ENCODE measurements at regions not wholly inside any gene's neighbourhood (a gene's known extent, or its start where the extent isn't known, plus 50 kb on each side); places are given as distances from the start of the nearest gene placed in this dataset.

DNA sequence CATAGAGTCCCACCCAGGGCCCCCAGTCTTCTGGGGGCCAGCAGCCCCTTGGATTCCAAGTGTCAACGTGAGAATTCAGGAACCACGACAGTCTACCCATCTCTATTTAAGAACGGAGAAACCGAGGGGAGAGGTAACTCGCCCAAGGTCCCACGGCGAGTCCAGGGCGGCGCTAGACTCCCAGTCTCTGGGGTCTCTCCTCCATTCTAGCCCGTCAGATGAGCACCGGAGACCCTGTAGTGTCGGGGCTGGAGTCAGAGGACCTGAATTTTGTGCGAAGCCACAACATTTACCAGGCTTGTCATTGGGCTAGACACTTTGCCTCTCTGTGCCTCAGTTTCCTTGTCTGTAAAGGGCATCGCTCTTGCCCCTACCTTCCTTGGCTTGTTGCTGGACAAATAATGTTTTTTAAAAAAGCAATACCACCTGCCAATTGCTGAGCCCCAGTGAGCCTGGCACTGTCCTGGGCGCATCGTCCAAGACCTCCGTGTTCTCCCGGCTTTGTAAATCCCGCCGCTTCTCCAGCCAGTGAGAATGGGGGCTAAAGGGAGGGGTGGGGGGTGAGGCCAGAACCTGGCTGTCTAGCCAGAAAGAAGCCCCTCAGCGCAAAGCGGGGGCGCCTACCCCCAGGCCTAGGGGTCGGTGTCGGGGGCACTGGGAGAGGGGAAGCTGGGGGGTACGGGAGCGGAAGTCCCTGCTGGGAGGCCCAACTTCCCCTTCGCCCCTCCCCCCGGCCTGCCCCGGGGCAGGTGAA, 91.7 kb downstream of the NCR2 start:
- Histone ChIP-seq H3K36me3 (no peaks in the 10 kb centered on the region), H3K27me3 (peaks cover 58 to 74% (median 65%) of the 10 kb centered on the region in 11 experiments), H3K27ac (no peak overlapping the region), H3K4me2 (peak overlapping the region; percentile 85 to 98 (median 94)), H3K4me3 (peak overlapping the region; percentile 45 to 71 (median 56); a peak in 19 of 20 replicates), H3K9ac (peak overlapping the region in 2 of 11 experiments; percentile 62 to 65; a peak in 3 of 22 replicates), H3K9me3 (replicated peaks in 1 of 11) (no peaks in the 10 kb centered on the region), H3K4me1 (peaks cover 49 to 73% (median 61%) of the 10 kb centered on the region in 10 experiments), H4K20me1 (peaks cover 0 to 29% (median 0%) of the 10 kb centered on the region in 11 experiments; a peak in 8 of 22 replicates)
- no peak for TF ChIP-seq Cebpa-rat (IDR thresholded peaks at IDR 0.05)

DNA sequence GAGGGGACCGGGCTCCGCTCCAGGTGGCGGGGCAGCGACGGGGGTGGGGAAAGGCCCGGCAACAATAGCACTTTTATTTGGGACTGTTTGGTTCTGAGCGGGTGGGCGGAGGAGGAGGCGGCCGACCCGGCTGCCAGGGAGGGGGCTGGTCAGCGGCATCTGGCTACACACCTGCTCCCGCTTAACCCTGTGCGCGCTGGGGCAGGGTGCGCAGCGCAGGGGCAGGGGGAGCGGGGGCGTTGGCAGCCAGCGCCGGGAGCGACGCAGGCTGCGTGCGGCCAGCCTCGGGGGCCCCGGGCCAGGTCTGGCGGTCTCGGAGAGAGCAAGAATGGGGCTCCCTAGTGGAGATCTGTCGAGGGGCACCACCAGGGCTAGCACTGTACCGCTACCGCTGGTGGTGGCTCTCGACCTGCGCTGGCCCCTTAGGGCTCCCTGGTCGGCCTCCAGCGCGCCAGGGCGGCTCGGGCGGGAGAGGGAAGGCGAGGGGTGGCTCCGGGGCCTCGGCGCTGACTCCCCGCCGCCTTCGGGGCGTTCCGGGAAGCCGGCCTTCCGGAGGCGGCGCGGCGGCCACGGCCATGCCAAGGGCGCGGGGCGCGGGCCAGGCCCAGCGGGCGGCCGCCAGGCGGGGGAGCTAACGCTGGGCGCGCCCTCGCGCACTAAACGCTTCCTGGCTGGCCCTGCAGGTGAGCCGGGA, 92.4 kb downstream of the NCR2 start:
- TF ChIP-seq Cebpa-rat (IDR thresholded peaks at IDR 0.05): no peak
- Histone ChIP-seq H3K4me1 (peaks cover 49 to 77% (median 61%) of the 10 kb centered on the region in 10 experiments), H3K36me3 (no peaks in the 10 kb centered on the region), H4K20me1 (peaks cover 0 to 29% (median 0%) of the 10 kb centered on the region in 11 experiments; a peak in 8 of 22 replicates), H3K9me3 (replicated peaks in 1 of 11) (no peaks in the 10 kb centered on the region), H3K9ac (peak overlapping the region; percentile 11 to 70 (median 54); a peak in 20 of 22 replicates), H3K4me2 (peak overlapping the region; percentile 85 to 98 (median 94)), H3K27me3 (peaks cover 58 to 74% (median 65%) of the 10 kb centered on the region in 11 experiments), H3K27ac (peak overlapping the region in 3 of 11 experiments; percentile 51 to 56 (median 53); a peak in 7 of 22 replicates), H3K4me3 (peak overlapping the region; percentile 45 to 71 (median 56))

DNA sequence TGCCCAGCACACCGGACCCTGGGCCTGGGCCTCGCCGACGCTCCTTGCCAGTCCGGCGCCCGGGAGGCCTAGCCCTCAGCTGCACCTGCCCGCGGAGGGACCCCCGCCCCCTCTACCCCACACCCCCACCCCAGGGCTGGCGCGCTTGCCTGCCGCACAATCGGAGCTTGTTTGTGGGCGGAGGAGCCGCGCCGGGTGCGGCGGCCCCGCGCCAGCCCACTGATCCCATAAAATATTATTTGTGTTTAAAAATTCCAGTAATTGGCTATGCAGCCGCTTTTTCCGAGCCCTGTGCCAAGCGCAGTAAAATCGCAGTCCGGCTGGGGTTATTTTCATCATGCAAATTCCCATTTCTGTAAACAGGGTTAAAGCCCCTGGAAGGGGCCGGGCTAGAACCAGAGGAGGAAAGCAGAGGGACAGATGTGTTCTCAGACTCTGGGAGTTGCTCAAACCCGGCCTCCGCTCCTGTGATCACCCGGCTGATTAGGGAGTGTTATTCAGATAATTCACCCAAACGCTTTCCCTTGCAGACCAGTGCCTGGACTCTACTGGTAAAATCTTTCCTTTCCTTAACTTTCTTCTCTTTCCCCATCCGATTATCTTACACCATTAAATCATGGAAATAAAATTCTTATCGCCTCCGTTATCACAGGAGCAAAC, 93.1 kb downstream of the NCR2 start:
- Histone ChIP-seq H3K36me3 (no peaks in the 10 kb centered on the region), H3K9ac (peak overlapping the region in 10 of 11 experiments; percentile 11 to 70 (median 58); a peak in 12 of 22 replicates), H3K27me3 (peaks cover 58 to 74% (median 65%) of the 10 kb centered on the region in 11 experiments), H4K20me1 (peaks cover 0 to 29% (median 0%) of the 10 kb centered on the region in 11 experiments; a peak in 8 of 22 replicates), H3K4me1 (peaks cover 48 to 74% (median 59%) of the 10 kb centered on the region in 10 experiments), H3K27ac (peak overlapping the region in 2 of 11 experiments; percentile 51 to 56; a peak in 2 of 22 replicates), H3K4me3 (peak overlapping the region; percentile 45 to 71 (median 56)), H3K9me3 (replicated peaks in 1 of 11) (no peaks in the 10 kb centered on the region), H3K4me2 (peak overlapping the region; percentile 85 to 98 (median 94))
- TF ChIP-seq Cebpa-rat (IDR thresholded peaks at IDR 0.05): no peak

DNA sequence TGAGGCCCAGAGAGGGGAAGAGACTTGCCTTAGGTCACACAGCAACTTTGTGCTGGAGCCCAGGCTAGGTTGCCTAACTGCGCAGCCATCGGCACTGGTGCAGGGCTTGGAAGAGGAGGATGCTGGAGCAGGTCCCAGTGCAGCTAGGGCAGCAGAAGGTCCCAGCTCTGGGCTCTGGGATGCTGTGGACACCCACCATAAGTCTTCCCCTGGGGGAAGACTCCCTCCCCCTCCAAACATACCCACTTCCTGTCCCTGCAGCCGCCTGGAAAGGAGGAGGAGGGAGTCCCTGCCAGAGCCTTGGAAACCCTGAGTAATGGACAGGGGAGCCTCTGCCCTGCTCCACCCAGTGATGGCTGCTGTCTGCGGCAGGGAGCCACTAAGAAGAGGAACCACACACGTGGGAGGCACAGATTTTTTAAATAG, 93.6 kb downstream of the NCR2 start:
- peaks cover 0 to 29% (median 0%) of the 10 kb centered on the region in 11 experiments; a peak in 8 of 22 replicates for H4K20me1 ChIP-seq
- H3K4me3 ChIP-seq: peak overlapping the region in 6 of 10 experiments; percentile 11 to 71 (median 51); a peak in 6 of 20 replicates
- peaks cover 43 to 74% (median 54%) of the 10 kb centered on the region in 10 experiments for H3K4me1 ChIP-seq
- H3K4me2 ChIP-seq: peak overlapping the region; percentile 85 to 98 (median 94)
- peaks cover 58 to 74% (median 65%) of the 10 kb centered on the region in 11 experiments for H3K27me3 ChIP-seq
- no peak for TF ChIP-seq Cebpa-rat (IDR thresholded peaks at IDR 0.05)
- no peak overlapping the region for H3K27ac ChIP-seq
- H3K9ac ChIP-seq: no peak overlapping the region
- H3K9me3 ChIP-seq (replicated peaks in 1 of 11): no peaks in the 10 kb centered on the region
- no peaks in the 10 kb centered on the region for H3K36me3 ChIP-seq

DNA sequence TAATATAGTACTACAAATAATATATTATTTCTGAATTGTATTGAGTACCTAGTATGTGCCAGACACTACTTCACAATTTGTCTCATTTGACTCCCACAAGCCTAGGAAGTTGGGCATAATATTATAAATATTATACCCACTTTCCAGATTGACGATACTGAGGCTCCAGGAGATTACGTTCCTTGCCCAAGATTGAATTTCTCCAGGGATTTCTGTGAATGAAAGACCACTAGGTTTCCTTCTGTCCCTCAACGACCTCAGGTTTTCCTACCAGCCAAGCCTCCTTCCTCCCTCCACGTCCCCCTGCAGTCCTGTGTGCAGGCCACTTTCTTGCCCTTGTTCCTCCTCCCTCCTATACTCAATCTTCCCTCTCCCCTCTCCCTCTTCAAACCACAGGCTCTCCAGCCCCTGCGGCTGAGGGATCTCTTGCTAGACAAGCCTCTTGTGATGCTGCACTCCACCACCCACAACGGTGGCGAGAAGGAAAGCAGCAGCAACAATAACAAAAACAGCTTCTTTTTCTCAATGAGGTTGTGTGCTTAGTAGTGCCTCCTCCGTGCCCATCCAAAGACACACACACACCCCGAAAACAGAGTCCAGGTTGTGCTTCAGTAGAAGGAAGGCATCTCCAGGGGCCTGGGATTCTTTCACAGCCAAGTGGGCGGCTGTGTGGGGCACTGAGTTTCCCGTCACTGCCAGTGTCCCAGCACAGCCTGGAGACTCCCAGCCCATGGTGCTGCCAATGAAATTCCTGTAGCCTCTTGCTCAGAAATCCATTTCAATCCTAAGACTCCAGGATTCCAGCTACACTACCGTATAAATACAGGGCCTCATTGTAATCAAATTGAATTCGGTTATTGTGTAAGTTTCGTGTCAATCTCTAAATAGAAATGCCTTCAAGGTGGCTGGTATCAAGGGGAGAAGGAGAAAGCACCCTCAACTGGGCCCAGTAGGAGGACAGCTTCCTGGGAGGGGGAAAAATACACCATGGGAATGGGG, 94.4 kb downstream of the NCR2 start:
- TF ChIP-seq Cebpa-rat (IDR thresholded peaks at IDR 0.05): no peak
- peaks cover 58 to 72% (median 63%) of the 10 kb centered on the region in 11 experiments for H3K27me3 ChIP-seq
- peaks cover 36 to 66% (median 49%) of the 10 kb centered on the region in 10 experiments for H3K4me1 ChIP-seq
- peak overlapping the region in 10 of 11 experiments; percentile 39 to 98 (median 89); a peak in 18 of 22 replicates for H3K4me2 ChIP-seq
- no peak overlapping the region; a peak in 1 of 20 replicates for H3K4me3 ChIP-seq
- H3K27ac ChIP-seq: no peak overlapping the region
- H4K20me1 ChIP-seq: peaks cover 0 to 29% (median 0%) of the 10 kb centered on the region in 11 experiments; a peak in 8 of 22 replicates
- H3K9me3 ChIP-seq (replicated peaks in 1 of 11): no peaks in the 10 kb centered on the region
- H3K36me3 ChIP-seq: no peaks in the 10 kb centered on the region
- no peak overlapping the region for H3K9ac ChIP-seq

DNA sequence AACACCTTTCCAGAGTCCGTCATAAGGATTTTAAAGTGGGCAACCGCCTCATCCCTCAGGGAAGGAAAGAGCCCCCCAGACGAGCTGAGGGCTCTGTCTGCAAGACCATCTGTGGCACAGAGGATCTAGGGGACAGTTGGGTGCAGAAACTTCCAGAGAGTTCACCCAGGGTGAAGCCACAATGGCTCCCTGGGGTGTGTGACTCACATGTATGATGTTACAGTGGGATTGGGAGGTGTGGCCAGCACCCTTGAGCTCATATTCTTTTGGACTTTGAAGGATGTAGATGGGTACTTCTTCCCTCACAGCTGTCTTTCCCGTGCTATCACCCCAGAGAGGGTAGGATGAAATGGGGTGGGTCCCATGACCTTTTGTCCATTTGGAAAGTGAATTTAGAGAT, 95.5 kb downstream of the NCR2 start:
- Histone ChIP-seq H3K9me3 (replicated peaks in 1 of 11) (no peaks in the 10 kb centered on the region), H3K27ac (no peak overlapping the region), H3K27me3 (peaks cover 50 to 61% (median 53%) of the 10 kb centered on the region in 11 experiments), H3K9ac (no peak overlapping the region), H3K4me2 (peak overlapping the region; percentile 25 to 98 (median 68); a peak in 21 of 22 replicates), H4K20me1 (peaks cover 0 to 29% (median 0%) of the 10 kb centered on the region in 11 experiments; a peak in 8 of 22 replicates), H3K4me1 (peaks cover 34 to 65% (median 48%) of the 10 kb centered on the region in 10 experiments), H3K4me3 (no peak overlapping the region), H3K36me3 (no peaks in the 10 kb centered on the region)
- TF ChIP-seq Cebpa-rat (IDR thresholded peaks at IDR 0.05): no peak

DNA sequence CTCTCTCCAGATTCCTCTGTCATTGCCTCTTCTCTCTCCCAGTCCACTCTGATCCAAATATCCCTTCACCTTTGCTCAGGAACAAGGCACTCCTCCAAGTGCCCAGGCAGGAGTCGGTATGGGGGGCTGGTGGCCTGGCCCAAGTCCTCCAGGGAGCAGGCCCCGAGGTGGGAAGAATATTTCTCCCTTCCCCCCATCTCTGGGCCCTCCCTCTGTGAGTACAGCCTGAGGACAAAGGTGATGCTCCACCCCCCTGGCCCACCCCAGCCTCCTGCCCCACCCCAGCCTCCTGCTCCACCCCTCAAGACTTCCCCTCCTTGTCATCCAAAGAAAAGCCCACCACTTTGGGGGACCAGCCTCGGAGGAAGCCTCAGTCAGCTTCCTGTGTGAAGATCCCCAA, 96.9 kb downstream of the NCR2 start:
- Histone ChIP-seq H3K9ac (no peak overlapping the region), H3K36me3 (no peaks in the 10 kb centered on the region), H3K27ac (no peak overlapping the region), H3K4me2 (peak overlapping the region in 4 of 11 experiments; percentile 14 to 98 (median 66); a peak in 5 of 22 replicates), H3K9me3 (replicated peaks in 1 of 11) (no peaks in the 10 kb centered on the region), H3K4me1 (peaks cover 26 to 59% (median 42%) of the 10 kb centered on the region in 10 experiments), H4K20me1 (peaks cover 0 to 16% (median 0%) of the 10 kb centered on the region in 11 experiments; a peak in 5 of 22 replicates), H3K27me3 (peaks cover 36 to 47% (median 39%) of the 10 kb centered on the region in 11 experiments), H3K4me3 (no peak overlapping the region)
- TF ChIP-seq Cebpa-rat (IDR thresholded peaks at IDR 0.05): no peak

Data from BLaER1 treated with 17β-estradiol and CSF1 and Interleukin-3, amounts not matched to agents 10 nM and 100 nM (cell line).